GM13977 (cell line): ENCODE measurements at regions not wholly inside any gene's neighbourhood (a gene's known extent, or its start where the extent isn't known, plus 50 kb on each side); places are given as distances from the start of the nearest gene placed in this dataset.

Experiments used
- DNase-seq: peaks from one replicate; pipeline ENCODE4 v3.0.0; 2012; ENCODE audit warnings: low spot score
- in situ Hi-C: fragments of 300-500 bp; cut with MboI; formaldehyde crosslinking; loops from one replicate; pipeline ENCODE4 v1.12.0; 2022; ENCODE audit warnings: low sequenced_read_pairs, low pct_unique_long_range_greater_than_20kb, mixed read lengths, inconsistent platforms; ENCODE audit not compliant: unreplicated experiment
- TF ChIP-seq, protein P1 (sequence below): IDR thresholded peaks from 2 replicates; pipeline ENCODE4 v1.5.1; 2012; ENCODE audit warnings: mild to moderate bottlenecking, control low read depth; ENCODE audit not compliant: insufficient read depth; ENCODE audit errors: extremely low read depth, missing control alignments

DNA sequence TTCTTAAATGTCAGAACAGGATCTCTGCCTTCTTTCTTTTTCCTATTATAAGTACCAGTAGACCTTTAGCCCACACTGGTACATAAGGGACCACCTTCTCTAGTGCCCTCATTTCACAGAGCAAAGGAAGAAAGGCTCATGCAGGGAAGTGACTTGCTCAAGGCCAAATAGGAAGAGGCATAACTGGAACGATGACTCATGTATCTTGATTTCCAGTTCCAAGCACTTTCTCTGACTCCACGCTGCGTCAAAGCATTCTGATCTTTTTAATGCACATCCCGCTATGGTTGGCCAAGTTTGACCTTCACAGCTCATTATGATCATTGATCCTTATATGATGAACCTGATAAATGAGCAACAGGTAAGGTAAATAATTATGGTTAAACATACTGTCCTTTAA lies 542.0 kb downstream of the GBA3 start:
- in situ Hi-C loops: no loop called here
- no peak for DNase-seq
- TF ChIP-seq, protein P1, sequence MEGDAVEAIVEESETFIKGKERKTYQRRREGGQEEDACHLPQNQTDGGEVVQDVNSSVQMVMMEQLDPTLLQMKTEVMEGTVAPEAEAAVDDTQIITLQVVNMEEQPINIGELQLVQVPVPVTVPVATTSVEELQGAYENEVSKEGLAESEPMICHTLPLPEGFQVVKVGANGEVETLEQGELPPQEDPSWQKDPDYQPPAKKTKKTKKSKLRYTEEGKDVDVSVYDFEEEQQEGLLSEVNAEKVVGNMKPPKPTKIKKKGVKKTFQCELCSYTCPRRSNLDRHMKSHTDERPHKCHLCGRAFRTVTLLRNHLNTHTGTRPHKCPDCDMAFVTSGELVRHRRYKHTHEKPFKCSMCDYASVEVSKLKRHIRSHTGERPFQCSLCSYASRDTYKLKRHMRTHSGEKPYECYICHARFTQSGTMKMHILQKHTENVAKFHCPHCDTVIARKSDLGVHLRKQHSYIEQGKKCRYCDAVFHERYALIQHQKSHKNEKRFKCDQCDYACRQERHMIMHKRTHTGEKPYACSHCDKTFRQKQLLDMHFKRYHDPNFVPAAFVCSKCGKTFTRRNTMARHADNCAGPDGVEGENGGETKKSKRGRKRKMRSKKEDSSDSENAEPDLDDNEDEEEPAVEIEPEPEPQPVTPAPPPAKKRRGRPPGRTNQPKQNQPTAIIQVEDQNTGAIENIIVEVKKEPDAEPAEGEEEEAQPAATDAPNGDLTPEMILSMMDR: no peak

DNA sequence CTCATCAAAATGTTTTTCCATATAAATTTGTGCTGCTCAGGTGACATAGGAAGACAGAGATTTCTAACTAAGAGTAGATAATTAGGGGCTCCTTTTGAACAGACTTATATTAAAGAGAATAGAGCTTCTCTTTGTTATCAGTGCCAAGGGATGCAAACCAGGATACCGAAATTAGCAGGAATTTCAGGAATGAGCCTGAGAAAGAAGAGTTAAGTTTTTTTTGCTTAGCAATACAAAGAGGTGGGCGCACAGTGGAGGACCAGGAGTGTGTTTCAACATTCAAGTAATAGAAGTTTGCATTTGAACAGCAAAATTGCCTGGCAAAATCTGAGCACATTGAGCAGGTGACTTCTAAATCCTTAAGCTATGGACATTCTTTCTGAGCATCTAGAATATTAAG lies 541.3 kb downstream of the GBA3 start:
- DNase-seq: no peak
- in situ Hi-C loops: no loop called here
- TF ChIP-seq, protein P1: no peak

DNA sequence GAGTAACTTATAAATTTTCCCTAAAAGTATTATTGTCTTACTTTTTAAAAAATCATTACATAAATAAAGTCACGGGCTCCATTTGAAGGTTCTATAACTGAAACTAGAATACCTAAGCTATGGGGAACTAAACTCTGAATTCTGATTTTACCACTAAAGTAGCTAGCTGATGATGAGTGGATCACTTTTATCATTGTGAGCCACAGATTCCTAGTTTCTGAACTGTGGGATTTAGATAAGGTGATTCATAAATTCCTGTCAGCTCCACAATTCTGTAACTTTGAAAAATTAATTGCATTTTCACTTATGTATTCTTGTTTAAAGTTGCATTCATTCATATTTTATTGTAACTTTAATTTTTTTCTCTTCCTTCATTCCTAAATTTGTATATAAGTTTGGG lies 540.9 kb downstream of the GBA3 start:
- in situ Hi-C loops: no loop called here
- DNase-seq: no peak
- TF ChIP-seq, protein P1: no peak

DNA sequence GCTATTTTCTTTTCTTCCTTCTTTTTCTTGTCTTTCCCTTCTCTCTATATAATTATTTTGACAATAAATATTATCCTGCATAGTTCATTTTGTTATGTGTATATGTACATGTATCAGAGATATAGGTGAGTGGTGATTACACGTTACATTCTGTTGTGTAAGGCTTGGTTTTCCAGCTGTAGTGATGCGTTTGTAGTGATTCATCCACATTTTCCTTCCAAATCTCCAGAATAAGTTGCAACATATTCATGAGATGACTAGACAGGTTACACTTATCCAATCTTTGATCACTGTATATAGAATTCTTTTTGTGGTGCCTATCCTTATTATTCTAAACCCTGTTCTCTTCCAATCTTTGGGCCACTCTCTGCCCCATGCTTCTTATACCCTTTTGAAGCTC lies 540.2 kb downstream of the GBA3 start:
- no peak for DNase-seq
- TF ChIP-seq, protein P1: no peak
- in situ Hi-C loops: no loop called here

DNA sequence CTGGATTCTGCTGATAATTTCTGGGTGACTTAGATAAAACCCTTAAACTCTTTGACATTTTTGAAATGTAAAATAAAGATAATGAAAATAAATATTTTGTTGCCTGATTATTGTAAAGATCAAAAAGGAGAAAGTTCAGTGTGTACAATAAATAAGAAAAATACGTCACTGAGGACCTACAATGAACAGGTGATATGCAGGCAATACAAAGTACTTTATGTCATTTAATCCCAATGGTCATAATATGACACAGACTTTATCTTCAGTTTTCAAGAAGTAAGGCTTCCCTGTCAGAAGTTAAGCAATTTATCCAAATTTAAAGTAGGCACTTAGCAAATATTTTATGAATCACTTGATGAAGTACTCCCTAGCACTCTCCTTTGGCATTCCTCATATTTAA lies 532.8 kb downstream of the GBA3 start:
- TF ChIP-seq, protein P1: no peak
- DNase-seq: no peak
- in situ Hi-C loops: no loop called here

DNA sequence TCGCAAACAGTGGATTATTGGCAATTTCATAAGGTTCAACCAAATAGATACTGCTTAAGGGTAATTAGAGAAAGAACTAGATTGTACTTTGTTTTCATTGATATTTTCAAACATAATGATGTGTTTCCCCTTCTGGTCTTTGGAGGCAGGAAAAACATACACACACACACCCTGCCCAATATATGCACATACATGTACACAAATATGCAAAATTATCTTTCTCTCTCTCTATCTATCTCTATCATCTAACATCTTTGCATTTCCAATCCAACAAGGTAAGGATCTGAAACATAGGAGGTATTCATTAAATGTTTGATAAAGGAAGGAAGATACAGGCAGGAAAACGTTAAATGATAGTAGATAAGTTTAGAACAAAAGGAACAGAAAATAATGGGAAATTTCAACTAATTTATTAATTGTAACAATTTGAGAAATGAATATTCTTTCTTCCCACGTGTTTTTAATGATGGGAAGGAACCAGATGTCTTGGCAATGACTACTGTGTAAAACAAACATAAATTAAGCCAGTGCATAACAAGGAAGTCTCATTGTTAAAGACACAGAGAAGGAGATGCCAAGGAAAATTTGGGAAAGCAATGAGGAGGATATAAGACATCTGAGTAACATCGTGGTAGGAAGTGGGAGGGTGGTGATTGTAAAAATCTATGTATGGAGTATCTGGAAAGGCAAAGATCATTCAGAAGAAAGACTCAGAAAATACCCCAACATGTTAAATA lies 532.1 kb downstream of the GBA3 start:
- in situ Hi-C loops: no loop called here
- no peak for DNase-seq
- TF ChIP-seq, protein P1: no peak

DNA sequence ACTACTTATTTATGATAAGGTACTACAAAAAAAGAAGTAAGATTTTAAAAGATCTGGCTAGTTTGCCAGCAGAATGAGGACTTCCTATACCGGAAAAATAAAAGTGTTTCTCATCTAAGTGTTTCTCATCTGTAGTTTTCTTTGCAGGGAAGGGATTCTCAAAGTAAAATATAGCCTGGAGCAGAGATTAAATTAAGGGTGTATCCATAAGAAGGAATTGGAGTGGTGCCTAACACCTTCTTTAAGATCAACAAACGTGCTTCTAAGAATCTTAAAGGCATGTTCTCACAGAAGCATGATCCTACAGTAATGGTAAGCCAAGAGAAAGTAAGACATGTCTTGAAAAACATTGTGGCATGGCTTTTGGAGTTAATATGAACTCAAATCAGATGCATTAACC lies 528.2 kb downstream of the GBA3 start:
- DNase-seq: no peak
- in situ Hi-C loops: no loop called here
- TF ChIP-seq, protein P1: no peak
